GM19351 (cell line): ENCODE measurements at regions not wholly inside any gene's neighbourhood (a gene's known extent, or its start where the extent isn't known, plus 50 kb on each side); places are given as distances from the start of the nearest gene placed in this dataset.

Experiments used
- ATAC-seq: cut with Tn5 transposase; IDR thresholded peaks from one replicate; pipeline ENCODE4 v1.9.1; 2021; ENCODE audit warnings: mild to moderate bottlenecking, moderate library complexity; ENCODE audit not compliant: unreplicated experiment

DNA sequence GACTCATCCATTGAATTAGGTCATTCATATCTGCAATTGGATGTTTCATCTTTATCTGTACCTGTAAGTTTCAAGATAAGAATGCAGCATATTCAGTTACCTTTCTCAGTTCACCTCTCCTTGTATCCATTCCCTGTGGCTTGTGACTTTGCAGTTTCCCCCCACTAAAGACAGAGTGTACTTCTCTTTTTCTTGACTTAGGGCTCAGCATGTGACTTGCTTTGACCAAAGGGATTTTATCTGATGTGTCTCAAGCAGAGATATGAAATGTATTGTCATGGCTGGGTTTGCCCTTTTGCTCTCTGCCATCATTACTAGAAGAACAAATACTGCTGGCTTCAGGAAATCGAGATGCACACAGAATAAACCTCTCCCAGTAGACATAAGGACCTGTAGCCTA is 754.8 kb downstream of the ADGRL2 start:
- ATAC-seq = no peak

DNA sequence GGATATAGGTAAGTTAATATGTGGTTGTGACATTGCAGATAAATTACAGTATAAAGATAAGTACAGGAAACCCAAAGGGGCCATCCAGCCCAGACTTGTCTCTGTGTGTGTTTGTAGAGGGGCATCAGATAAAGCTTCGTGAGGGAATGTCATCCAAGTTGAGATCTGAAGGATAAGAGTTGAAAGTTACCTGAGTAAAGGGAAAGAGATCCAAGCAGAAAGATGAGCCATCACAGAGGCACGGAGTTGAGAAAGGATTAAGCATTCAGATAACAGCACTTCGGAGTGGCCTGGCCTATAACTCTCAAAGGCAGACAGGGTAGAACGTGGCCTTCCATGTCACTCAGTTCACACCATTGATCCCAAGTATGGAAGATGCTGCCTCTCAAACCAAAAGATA is 749.1 kb downstream of the ADGRL2 start:
- no peak for ATAC-seq

DNA sequence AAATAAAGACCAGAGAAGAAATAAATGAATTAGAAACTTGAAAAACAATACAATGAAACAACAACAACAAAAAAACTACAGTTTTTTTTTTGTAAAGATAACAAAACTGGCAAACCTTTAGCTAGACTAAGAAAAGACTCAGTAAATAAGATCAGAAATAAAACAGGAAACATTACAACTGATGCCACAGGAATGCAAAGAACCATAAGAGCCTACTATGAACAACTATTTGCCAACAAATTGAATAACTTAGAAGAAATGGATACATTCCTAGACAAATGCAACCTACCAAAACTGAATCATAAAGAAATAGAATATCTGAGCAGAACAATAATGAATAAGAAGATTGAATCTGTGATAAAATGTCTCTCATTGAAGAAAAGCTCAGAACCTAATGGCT is 742.0 kb downstream of the ADGRL2 start:
- ATAC-seq = no peak

DNA sequence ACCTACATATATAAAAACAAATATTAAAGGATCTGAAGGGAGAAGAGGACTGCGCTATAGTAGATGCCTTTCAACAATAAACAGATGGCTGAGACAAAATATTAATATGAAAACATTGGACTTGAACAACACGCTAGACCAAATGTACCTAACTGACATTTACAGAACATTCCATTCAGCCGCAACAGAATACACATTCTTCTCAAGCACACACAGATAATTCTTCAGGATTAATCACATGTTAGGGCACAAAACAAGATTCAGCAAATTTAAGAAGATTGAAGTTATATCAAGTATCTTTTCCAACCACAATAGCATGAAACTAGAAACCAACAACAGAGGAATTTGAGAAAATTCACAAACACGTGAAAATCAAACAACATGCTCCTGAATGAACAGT is 741.4 kb downstream of the ADGRL2 start:
- no peak for ATAC-seq

DNA sequence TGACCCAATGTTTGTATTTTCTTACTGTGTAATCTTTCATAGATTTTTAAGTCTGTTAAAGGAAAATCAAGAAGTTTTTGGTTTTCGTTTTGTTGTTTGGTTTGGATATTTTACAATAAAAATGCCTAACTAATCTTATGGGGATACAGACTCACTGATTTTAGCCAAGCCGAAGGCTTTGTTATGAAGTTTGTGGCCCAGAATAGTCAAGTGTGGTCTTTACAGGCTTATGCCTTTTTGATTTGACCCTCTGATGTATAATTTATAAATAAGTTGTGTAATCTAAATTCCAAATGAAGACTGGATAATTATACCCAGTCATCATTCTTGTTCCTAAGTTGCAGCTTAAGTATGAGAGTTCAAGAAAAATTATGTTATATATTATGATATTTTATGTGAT is 739.3 kb downstream of the ADGRL2 start:
- ATAC-seq = no peak

DNA sequence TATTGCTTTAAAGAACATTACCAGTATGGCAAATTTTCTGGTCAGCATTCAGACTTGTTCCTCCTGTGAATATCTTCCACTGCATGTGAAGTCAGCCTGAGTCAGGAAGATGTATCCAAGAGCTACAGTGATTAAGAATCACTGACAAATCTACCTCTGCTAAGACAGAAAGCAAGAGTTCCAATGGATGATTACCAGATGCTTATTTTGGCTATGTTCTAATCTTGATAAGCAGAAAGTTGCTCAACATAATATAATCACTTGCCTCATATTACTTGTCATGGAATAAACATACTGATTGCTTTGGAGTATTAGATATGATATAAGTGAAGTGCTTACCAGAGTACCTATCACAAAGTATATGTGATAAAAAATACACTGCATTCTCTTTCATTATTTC is 738.1 kb downstream of the ADGRL2 start:
- ATAC-seq = no peak

DNA sequence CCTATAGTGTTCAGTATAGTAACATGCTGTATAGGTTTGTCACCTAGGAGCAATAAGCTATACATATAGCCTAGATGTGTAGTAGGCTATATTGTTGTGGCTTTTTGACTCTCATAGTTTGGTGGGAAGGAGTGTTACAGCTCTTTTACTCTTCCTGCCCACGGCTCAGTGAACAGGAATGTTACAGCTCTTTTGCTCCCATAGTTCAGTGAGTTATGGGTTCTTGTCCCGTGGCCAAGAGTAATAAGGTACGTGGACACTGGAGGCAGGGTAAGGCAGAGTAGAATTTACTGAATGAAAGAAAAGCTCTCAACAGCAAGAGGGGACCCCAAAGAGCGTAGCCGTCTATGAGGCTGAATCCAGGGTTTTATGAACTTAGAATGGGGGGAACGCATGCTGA is 734.3 kb downstream of the ADGRL2 start:
- no peak for ATAC-seq

DNA sequence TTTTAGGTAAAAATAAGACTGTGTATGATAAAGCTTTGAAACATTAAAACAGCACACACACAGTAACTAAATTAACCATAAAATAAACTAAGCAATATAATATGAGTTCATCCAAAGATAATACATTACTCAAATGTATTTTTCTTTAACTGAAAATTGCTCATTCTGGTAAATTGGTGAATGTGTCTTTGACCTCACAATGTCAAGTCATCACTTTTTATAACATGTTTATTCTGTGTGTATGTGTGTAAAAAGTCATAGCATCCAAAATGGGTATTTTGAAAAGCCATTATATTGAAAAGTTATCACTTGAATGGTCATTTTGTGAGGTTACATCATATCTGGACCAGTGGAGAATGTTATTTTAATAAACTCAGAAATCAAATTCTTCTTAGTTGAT is 724.6 kb downstream of the ADGRL2 start:
- ATAC-seq = no peak

DNA sequence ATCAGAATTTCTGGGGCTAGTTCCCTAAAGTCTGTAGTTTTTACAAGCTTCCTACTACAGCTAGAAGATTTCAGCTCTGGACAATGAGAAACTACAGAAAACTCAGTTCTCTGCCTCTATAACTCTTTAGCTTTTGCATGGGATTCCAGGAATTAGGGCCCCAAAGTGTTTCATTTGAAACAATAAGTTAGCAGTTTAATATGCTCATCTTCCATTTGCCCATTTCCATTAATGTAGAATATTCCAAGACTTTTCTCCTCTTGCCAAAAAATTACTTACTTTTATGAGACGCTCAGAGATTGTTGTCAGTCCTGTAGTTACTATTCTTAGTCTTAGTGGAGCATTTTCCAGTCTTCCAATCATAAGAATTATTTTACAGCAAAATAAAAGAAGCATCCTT is 719.9 kb downstream of the ADGRL2 start:
- no peak for ATAC-seq

DNA sequence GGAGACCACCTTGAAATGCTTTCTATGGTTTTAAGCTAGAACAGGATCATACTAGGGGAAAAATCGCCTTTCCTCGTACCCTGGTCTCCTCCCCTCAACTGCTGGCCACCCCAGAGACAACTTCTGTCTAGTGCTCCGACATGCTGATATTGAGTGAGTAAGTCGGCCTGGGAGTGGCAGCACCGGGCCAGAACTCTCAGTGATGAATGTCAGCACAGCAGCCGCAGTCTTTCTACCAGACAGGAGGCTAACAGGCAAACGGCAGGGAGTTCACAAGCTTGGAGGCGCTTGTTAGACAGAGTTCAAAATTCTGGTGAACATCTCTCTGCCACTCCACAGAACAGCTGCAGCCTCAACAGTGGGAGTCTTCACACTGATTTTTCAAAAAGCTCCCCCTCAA is 716.9 kb downstream of the ADGRL2 start:
- no peak for ATAC-seq

DNA sequence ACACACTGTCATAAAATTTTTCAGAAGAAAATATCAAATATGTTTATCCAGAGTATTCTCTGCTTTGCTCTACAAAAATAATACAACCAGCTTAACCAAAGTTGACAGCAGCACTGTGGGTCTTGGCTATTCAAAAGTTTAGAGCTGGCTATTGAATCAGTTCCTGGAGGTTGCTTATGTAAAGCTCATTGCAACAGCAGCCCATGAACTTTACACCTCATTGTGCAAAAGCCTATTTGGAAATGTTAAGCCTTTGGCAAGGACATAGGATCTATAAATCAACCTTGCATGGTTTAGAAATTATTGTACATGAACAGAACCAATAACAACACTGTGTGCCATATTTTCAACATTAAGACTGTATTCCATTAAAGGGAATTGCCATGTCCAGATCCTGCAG is 714.9 kb downstream of the ADGRL2 start:
- no peak for ATAC-seq

DNA sequence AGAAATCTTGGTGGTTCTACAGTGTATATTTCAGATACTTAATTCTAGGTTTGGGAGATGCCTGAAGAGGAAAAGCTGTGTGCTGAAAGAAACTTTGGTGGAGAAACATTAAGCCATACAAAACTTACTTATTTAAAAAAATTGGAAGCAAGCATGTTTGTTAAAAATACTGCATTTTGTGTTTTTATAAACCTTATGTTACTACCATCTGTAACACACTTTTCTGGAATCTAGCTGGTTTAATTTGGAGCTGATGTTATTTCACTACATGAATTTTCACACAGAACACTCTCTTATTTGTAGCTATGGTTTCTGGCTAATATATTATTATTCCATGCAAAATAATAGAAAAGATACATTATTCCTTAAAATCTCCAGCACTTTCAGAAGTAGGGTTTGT is 710.7 kb downstream of the ADGRL2 start:
- ATAC-seq = no peak

DNA sequence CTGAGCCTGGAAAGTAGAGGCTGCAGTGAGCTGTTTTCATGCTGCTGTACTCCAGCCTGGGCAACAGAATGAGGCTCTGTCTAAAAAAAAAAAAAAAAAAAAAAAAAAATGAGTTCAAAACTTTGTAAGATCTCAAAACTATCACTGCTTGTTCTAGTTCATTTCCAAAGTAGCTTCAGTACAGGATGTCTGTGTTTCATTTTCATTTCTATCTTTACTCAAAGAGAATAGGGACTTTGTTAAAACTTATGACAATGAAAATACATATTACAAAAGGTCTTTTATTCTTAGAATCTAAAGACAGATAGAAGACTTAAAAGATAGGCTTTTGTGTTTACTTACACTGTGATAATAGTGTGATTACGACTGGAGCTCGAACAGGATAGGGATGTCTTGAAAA is 709.7 kb downstream of the ADGRL2 start:
- ATAC-seq = no peak

DNA sequence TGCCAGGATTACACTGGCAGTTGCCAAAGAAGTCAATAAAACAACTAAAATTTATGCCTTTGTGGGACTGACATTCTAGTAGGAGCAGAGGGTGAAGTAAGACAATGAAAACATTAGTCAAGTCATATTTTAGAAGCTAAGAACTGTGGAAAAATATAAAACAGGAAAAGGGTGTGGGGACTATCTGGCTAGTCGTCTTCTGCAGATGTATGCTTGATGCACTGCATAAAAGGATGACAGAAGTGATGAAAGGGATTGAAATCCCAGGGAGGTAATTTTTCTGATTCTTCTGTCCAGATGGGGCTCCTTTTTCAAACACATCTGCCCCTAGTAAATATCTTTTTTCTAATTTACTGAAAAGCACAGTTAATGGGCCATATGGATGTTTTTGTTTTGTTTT is 706.3 kb downstream of the ADGRL2 start:
- no peak for ATAC-seq

DNA sequence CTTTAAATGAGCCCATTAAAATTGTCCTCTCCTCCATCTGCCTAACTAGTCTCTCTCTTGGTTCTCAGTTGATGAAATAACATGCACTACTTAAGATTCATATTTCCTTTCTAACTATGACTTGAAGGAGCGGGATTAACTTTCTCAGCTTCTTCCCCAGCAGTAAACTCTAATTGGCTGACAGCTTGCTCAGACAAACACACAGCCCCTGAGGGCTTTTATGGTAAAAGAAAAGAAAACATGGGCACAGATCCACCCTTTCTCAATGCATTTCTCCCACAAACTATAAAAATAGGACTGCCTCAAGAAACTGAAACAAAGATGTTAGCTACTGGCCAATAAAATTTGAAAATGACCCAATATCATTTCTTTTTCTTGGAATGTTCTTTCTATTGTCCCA is 703.1 kb downstream of the ADGRL2 start:
- ATAC-seq = no peak

DNA sequence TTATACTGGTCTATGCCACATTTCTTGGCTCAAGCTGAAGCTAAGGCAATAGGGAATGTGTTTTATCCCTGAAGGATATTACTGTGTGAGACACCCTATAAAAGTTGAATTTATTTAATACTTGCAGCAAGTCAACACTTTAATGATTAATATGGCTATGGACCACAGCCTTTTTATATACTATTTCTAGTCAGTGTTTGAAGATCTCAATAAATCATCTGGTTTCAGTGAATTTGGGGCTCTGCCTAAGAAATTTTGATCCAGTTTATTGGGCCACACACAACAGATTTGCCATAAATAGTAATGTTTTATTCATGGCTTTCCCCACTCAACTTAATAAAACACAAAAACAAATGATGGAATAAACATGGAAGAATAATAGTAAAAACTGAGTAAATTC is 698.3 kb downstream of the ADGRL2 start:
- no peak for ATAC-seq

DNA sequence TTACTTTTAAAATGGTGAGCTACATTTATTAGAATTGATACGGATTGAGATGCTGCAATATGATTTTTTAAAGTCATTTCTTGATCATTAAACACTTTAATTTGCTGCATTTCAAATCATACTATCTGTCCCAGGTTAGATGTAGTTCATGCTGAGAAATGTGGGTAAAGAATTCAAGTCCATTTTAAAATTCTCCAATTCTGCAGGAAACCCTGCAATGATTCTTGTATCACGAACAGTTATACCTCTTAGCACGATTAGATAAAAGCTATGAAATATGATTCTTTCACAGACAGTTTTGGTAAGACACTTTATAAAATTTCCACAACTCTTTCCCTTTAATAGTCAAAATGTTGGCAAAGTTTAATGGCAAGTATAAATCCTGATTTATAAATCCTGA is 693.4 kb downstream of the ADGRL2 start:
- ATAC-seq = no peak

DNA sequence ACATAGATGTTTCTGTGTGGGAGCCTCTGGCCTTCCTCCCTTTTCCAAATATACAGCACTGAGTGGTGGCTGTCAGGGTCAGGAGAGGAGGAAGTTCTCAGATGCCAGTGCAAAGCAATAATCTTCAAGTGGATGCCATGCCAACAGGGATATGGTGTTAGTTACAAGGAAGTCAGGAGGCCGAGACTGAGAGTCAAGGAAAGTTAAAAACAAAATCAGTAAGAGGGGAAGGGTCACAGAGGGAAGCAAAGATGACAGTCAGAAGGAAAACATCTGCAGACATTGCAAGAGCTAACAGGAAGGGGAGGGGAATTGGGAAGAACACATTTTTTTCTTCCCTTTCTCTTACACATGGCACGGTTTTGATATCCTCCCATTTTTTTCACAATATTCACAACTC is 691.4 kb downstream of the ADGRL2 start:
- no peak for ATAC-seq

DNA sequence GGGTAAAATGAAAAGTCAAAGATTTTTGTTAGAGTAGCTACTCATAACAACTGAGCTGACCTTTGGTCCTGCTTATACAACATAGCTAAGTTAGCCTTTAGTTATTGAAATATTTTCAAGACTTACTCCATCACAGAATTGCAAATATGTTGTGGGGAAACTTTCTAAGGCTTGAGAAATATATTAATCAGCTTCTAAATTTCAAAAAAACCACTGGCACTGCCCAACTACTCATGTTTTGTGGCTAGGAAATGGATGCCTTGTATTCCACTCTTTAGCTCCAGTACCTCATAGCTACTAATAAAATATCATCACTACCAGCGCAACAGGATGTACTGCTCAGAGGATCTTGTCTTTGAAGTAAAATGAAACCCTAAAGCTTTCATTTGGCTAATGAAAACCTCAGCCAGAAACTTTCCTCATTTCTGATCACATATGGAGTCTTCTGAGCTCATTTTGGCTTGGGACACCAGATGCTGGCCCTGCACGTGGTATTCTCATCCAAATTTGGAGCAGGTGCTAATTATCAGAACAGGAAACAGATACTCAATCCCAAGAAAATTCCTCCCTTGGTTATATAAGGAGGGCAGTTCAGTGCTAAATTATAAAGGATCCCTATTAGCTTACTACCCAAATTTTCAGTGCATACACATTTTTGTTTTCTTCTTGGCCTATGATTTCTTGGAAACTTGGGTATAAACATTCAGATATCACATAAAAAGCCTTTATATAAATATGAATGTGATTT is 690.7 kb downstream of the ADGRL2 start:
- no peak for ATAC-seq

DNA sequence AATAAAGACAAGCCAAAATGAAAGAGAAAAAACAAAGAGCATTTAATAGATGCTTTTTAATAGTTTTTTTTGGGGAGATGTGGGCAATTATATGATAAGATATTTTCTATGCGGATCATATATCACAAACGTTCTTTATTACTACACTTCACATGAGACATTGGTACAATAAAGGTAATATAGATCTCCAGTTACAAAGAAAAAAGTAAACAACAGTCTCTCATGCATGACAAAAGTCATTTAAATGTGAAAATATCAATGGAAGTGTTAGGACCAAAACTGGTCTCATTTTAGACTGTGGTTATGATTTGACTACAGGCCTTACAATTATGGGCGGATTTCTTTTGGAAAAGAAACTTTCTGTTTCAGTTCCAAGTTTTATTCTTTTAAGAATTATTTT is 687.0 kb downstream of the ADGRL2 start:
- no peak for ATAC-seq

DNA sequence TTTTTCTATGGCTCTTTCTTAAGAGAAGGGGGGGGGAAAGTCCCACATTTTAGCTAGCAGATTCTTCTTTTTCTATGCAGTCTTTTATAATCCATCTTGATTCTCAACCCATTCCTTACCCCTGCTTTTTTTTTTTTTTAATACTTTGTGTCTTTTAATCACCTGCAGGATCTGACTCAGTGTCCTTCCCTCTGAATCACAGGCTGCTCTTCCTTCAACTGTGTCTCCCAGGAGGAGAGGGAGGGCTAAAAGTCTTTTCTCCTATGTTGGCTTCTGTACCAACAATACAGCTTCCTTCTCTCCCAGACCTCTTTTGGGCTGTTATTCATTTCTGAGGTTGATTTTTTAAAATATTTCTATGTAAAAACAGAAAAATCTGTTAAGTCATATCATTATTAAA is 686.2 kb downstream of the ADGRL2 start:
- no peak for ATAC-seq

DNA sequence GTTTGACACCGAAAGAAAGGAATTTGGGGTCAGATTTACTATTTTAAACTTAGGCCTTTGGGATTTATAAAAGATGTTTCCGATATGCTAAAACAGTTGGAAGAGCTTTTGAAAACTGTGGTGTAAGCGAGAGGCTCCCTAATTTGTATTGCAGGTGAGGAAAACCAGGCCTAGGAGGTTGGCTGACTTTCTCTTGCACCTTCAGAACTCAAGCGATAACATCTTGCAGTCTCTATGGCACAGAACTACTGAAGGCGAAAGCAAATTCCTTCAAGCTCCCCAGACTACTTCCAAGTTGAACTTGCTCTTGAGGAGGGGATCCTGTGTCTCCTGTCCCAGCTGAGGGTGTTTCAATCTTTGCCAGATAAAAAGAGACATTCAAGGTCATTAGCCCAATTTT is 685.7 kb downstream of the ADGRL2 start:
- ATAC-seq = no peak

DNA sequence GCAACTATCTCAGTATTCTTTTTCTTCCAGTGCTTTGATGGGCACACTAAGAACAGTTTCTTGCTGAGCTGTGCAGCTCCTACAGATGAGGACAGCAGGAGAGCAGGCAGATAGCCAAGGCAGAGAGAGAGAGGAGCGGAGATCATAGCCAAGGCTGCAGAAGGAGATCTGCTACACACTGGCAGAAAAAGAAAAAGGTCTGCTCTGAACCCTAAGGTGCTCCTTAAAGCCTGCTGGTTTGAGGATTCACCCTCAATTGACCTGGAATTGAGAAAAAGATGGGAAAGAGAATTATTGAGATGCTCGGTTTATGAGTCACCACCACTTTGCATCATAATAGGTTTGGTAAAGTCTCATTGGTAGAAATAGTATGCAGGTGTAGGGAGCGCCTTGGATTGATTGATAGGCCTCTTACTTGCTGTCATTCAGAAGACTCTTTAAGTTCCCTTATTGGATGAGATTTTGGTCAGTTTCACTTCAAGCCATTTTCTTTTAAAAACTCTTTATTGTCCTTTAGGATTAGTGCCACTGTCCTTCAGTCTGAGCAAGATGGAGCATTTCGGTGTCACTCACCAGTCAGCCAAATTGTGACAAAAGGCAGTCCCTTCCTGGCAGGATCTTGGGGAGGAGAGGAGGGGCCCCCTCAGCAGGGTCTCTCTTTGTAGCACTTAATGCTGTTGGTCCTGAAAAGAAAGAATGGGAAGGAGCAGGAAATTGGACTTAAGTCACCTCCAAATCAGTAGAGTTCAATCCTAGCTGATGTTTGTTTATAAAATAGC is 685.0 kb downstream of the ADGRL2 start:
- ATAC-seq = no peak
